B cell (primary cell): ENCODE measurements at regions not wholly inside any gene's neighbourhood (a gene's known extent, or its start where the extent isn't known, plus 50 kb on each side); places are given as distances from the start of the nearest gene placed in this dataset.

Experiments
- ATAC-seq: fragments of 200-7000 bp; cut with Tn5 transposase; one replicate; pipeline ENCODE4 v1.10.0; 2021; ENCODE audit warnings: low read depth, mild to moderate bottlenecking, moderate number of reproducible peaks, moderate library complexity
- CTCF ChIA-PET: fragments of 350-600 bp; sonication (Branson Sonifier 250); formaldehyde crosslinking; loops from one replicate; lab custom pipeline; 2021; ENCODE audit warnings: antibody characterized with exemption, inconsistent platforms; lab: Charles Lee
- POLR2A ChIA-PET: fragments of 350-600 bp; sonication (Branson Sonifier 250); formaldehyde crosslinking; loops from one replicate; lab custom pipeline; 2021; ENCODE audit warnings: antibody characterized with exemption; lab: Charles Lee
- DNase-seq: peaks from one replicate; pipeline ENCODE4 v3.0.0; 2013
- H2AFZ ChIP-seq: 2 replicates; pipeline ENCODE4 v1.6.1; 2012; ENCODE audit warnings: mild to moderate bottlenecking, low read depth, low read length; ENCODE audit not compliant: insufficient read depth, poor library complexity, severe bottlenecking
- H3K27ac ChIP-seq, 2 donors: 1 replicate in 1 of 2; 2 replicates in 1 of 2; pipeline ENCODE4 v1.5.1; 2012 to 2013; ENCODE audit warnings: low read length in 2 of 2, mild to moderate bottlenecking in 2 of 2, moderate library complexity in 1 of 2
- H3K27me3 ChIP-seq, 4 experiments: fragments of 200-600 bp in 1 of 4; sonication (generic) in 1 of 4; replicated peaks in 1 of 4; 1 replicate in 2 of 4; 2 replicates in 2 of 4; pipeline versions ENCODE4 v1.6.1 to v1.7.0; 2013 to 2016; ENCODE audit warnings: low read length in 3 of 4, mild to moderate bottlenecking in 2 of 4, mixed read lengths in 1 of 4, moderate library complexity in 1 of 4; ENCODE audit not compliant: insufficient read depth in 4 of 4, control insufficient read depth in 3 of 4; ENCODE audit errors: control extremely low read depth in 1 of 4
- H3K36me3 ChIP-seq, 2 experiments: replicated peaks in 1 of 2; 1 replicate in 1 of 2; 2 replicates in 1 of 2; pipeline versions ENCODE4 v1.6.1 to v1.7.1; 2013; ENCODE audit warnings: low read length in 1 of 2; ENCODE audit not compliant: insufficient read depth in 2 of 2, control insufficient read depth in 1 of 2; ENCODE audit errors: control extremely low read depth in 1 of 2, extremely low read depth in 1 of 2
- H3K4me1 ChIP-seq, 2 donors: fragments of 200-600 bp in 1 of 2; sonication (generic) in 1 of 2; 1 replicate in 1 of 2; 2 replicates in 1 of 2; pipeline versions ENCODE4 v1.5.1 to v1.6.1; 2013 to 2017; ENCODE audit warnings: low read length in 2 of 2; ENCODE audit not compliant: control insufficient read depth in 2 of 2, insufficient read depth in 2 of 2
- H3K4me2 ChIP-seq: replicated peaks from 2 replicates; pipeline ENCODE3; 2012; ENCODE audit warnings: mild to moderate bottlenecking, low read depth, low read length; ENCODE audit not compliant: poor library complexity, severe bottlenecking
- H3K4me3 ChIP-seq, 5 experiments: fragments of 200-600 bp in 1 of 5; sonication (generic) in 1 of 5; 1 replicate in 3 of 5; 2 replicates in 2 of 5; pipeline versions ENCODE4 v1.5.1 to v1.7.0; 2011 to 2016; ENCODE audit warnings: low read length in 4 of 5, mild to moderate bottlenecking in 4 of 5, low read depth in 2 of 5, control low read depth in 1 of 5, moderate library complexity in 1 of 5; ENCODE audit not compliant: insufficient read depth in 1 of 5; ENCODE audit errors: control extremely low read depth in 1 of 5, extremely low read depth in 1 of 5
- H3K79me2 ChIP-seq: fragments of 200-600 bp; sonication (generic); one replicate; pipeline ENCODE4 v1.6.0; 2016; ENCODE audit warnings: low read length; ENCODE audit not compliant: control insufficient read depth, insufficient read depth
- H3K9ac ChIP-seq: fragments of 200-600 bp; sonication (generic); 2 replicates; pipeline ENCODE4 v1.6.1; 2017; ENCODE audit warnings: mild to moderate bottlenecking, low read length, moderate library complexity
- H3K9me3 ChIP-seq, 3 donors: one replicate each; pipeline versions ENCODE4 v1.6.1 to v1.7.1; 2013; ENCODE audit warnings: low read length in 2 of 3; ENCODE audit not compliant: control insufficient read depth in 2 of 3, insufficient read depth in 1 of 3; ENCODE audit errors: control extremely low read depth in 1 of 3
- H4K20me1 ChIP-seq: 2 replicates; pipeline ENCODE4 v1.6.0; 2012; ENCODE audit warnings: mild to moderate bottlenecking, low read length; ENCODE audit not compliant: insufficient read depth, control insufficient read depth, poor library complexity, severe bottlenecking
- H3K27ac Mint-ChIP-seq: one replicate; pipeline ENCODE4 v1.8.0; 2021; ENCODE audit warnings: mixed read lengths
- H3K27me3 Mint-ChIP-seq: one replicate; pipeline ENCODE4 v1.8.0; 2021; ENCODE audit warnings: mixed read lengths
- H3K4me1 Mint-ChIP-seq: one replicate; pipeline ENCODE4 v1.8.0; 2021; ENCODE audit warnings: mixed read lengths
- H3K4me3 Mint-ChIP-seq: one replicate; pipeline ENCODE4 v1.8.0; 2021; ENCODE audit warnings: mixed read lengths
- H3K9me3 Mint-ChIP-seq: one replicate; pipeline ENCODE4 v1.8.0; 2022; ENCODE audit warnings: mixed read lengths; ENCODE audit not compliant: insufficient read depth
- EZH2 ChIP-seq: IDR thresholded peaks from 2 replicates; pipeline ENCODE4 v1.6.1; 2012; ENCODE audit warnings: borderline replicate concordance, low read depth, mild to moderate bottlenecking, moderate library complexity, low read length; ENCODE audit not compliant: insufficient read depth, poor library complexity, severe bottlenecking
- WGBS: methylation state at CpG from one replicate; pipeline ENCODE4 v1.1.5; 2013; ENCODE audit warnings: missing lambda C conversion rate; ENCODE audit not compliant: insufficient coverage; 5-methylcytosine and 5-hydroxymethylcytosine counted together
- intact Hi-C: fragments of 100-400 bp; cut with micrococcal nuclease; formaldehyde crosslinking; loops from one replicate; pipeline ENCODE4 v1.10.0; 2022
- TF ChIP-seq, protein P1 (sequence below): fragments of 200-600 bp; IDR thresholded peaks from one replicate; pipeline ENCODE4 v1.8.0; 2022; ENCODE audit warnings: antibody characterized with exemption, mild to moderate bottlenecking

DNA sequence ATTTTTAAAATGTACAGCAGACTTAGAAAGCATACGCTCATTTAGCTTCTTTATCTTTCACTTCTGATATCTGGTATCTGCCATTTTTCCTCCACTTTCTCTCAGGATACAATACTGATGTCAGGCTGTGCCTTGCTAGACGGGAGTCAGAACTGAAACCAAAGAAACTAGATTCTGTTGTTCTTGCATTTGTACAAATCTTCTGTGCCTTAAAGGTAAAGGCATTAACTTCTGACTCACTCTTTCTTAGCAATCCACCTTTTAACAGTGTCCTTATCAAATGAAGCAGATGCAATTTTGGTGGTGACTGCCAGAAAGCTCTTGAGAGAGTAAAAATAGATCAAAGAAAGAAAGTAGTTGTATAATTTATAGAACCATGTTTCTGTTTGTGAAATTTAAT, 370.4 kb downstream of the PCDH20 start:
- DNase-seq (no peak), ATAC-seq (no peak)
- no peaks in the 10 kb centered on the region for H3K4me1 ChIP-seq
- H3K27me3 ChIP-seq: no peaks in the 10 kb centered on the region
- no peak overlapping the region for H3K4me3 Mint-ChIP-seq
- H3K9me3 ChIP-seq: no peaks in the 10 kb centered on the region
- H3K9me3 Mint-ChIP-seq: no peaks in the 10 kb centered on the region
- H3K4me2 ChIP-seq: no peak overlapping the region
- no peaks in the 10 kb centered on the region for H4K20me1 ChIP-seq
- no peak overlapping the region for H3K27ac Mint-ChIP-seq
- TF ChIP-seq, protein P1, sequence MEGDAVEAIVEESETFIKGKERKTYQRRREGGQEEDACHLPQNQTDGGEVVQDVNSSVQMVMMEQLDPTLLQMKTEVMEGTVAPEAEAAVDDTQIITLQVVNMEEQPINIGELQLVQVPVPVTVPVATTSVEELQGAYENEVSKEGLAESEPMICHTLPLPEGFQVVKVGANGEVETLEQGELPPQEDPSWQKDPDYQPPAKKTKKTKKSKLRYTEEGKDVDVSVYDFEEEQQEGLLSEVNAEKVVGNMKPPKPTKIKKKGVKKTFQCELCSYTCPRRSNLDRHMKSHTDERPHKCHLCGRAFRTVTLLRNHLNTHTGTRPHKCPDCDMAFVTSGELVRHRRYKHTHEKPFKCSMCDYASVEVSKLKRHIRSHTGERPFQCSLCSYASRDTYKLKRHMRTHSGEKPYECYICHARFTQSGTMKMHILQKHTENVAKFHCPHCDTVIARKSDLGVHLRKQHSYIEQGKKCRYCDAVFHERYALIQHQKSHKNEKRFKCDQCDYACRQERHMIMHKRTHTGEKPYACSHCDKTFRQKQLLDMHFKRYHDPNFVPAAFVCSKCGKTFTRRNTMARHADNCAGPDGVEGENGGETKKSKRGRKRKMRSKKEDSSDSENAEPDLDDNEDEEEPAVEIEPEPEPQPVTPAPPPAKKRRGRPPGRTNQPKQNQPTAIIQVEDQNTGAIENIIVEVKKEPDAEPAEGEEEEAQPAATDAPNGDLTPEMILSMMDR: no peak
- TF ChIP-seq EZH2: no peak
- no peak overlapping the region for H3K4me3 ChIP-seq
- H3K36me3 ChIP-seq: no peaks in the 10 kb centered on the region
- H3K9ac ChIP-seq: no peak overlapping the region
- H3K27me3 Mint-ChIP-seq: no peaks in the 10 kb centered on the region
- ChIA-PET CTCF (no interaction called here), POLR2A (no interaction called here)
- no peaks in the 10 kb centered on the region for H3K4me1 Mint-ChIP-seq
- no peak overlapping the region for H2AFZ ChIP-seq
- no peaks in the 10 kb centered on the region for H3K79me2 ChIP-seq
- intact Hi-C loops: no loop called here
- no CpG with 5 or more reads among the region's 2 CpGs for WGBS
- no peak overlapping the region for H3K27ac ChIP-seq

DNA sequence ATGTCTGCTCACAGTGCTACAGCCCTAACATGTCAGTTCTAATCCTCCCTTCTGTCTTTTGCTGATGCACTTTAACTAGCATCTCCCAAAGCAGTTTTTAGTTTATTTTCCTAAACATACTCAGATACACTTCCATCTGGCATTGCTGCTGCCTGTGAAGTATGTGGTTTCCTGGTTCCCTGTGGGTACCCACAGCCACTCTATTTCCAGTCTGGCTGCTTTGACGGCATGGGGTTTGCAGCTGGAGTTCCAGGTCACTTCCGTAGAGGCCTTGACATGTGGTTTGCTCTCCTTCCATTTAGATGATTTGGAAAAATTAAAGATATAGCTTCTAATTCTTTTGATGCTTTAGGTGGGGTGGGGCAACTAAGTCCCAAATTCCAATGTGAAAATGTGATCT, 375.5 kb downstream of the PCDH20 start:
- Mint-ChIP-seq H3K27ac (no peak overlapping the region), H3K27me3 (no peaks in the 10 kb centered on the region), H3K4me1 (no peaks in the 10 kb centered on the region), H3K9me3 (peaks cover 2% of the 10 kb centered on the region), H3K4me3 (no peak overlapping the region)
- no peak overlapping the region for H2AFZ ChIP-seq
- H4K20me1 ChIP-seq: no peaks in the 10 kb centered on the region
- no peak overlapping the region for H3K27ac ChIP-seq
- ATAC-seq (no peak), DNase-seq (no peak)
- H3K9ac ChIP-seq: no peak overlapping the region
- no peaks in the 10 kb centered on the region for H3K36me3 ChIP-seq
- ChIA-PET POLR2A (no interaction called here), CTCF (no interaction called here)
- no CpG with 5 or more reads among the region's 2 CpGs for WGBS
- H3K4me3 ChIP-seq: no peak overlapping the region
- no peaks in the 10 kb centered on the region for H3K4me1 ChIP-seq
- H3K27me3 ChIP-seq: no peaks in the 10 kb centered on the region
- no peaks in the 10 kb centered on the region for H3K79me2 ChIP-seq
- TF ChIP-seq, protein P1: no peak
- no peak for TF ChIP-seq EZH2
- intact Hi-C loops: no loop called here
- peaks cover 0 to 2% (median 0%) of the 10 kb centered on the region in 3 donors for H3K9me3 ChIP-seq
- no peak overlapping the region for H3K4me2 ChIP-seq
